ENCODE measurements at regions not wholly inside any gene's neighbourhood (a gene's known extent, or its start where the extent isn't known, plus 50 kb on each side); places are given as distances from the start of the nearest gene placed in this dataset.

DNA sequence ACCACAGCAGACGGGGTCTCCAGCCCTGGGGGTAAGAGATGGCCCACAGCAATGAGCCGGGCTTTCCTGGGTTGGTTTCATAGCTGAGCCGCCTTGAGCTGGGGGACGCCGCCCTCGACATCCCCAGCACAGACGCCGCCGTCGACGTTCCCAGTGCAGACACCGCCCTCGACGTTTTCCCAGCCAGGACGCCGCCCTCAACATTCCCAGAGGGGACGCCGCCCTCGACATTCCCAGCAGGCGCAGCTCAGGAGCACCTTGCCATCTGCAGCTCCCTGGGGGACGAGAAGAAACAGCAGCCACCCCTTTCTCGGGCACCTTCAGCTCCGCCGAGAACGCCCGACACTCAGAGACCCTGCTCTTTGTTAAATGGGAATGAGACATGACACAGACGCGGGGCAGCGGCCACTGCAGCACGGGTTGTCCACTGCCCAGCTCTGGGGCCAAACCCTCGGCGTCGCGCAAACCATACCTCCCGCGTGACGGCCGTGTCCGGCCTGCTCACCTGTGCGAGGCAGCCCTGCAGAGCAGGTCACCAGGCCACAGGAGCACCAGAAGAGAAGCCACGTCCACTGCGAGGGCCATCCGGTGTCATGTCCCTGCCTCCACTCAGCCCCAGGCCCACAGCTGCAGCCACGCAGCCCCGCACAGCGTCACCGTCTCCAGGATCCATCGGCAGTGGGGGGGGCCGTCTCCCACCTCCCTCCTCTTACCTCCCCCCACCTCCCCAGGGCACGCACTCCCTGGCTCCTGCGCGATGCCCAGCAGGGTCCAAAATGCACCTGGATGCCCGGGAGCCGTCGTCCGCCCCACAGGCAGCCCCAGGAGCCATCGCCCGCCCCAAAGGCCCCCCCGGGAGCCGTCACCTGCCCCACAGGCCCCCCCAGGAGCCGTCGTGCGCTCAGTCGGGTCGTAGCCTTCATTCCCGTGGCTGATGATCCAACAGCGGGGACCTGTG, 77.4 kb upstream of the GALNT9 start:
- no peak for DNase-seq

GRCh38 chr12:132405742-132406251, 76.4 kb upstream of the GALNT9 start:
- no peak for DNase-seq

GRCh38 chr12:132404951-132405741, 75.8 kb upstream of the GALNT9 start:
- DNase-seq: no peak

DNA sequence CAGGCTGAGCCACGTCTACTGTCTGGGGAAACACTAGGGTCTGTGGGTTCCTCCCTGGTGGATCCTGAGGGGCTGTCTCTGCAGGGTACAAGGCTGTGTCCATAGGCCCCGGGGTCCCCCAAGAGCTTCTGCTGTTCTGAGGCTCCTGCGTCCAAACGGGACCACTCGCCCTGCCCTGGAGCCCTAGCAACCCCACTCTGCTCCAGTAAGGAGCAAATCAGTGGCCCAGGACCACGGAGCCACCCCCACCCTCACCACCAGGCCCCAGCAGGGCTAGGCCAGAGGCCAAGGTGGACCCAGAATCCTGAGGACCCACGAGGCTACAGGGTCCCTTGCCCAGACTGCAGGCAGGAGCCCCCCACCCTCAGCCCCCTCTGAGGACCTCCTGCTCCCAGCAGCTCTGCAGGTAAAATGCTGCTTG, 75.1 kb upstream of the GALNT9 start:
- no peak for DNase-seq

DNA sequence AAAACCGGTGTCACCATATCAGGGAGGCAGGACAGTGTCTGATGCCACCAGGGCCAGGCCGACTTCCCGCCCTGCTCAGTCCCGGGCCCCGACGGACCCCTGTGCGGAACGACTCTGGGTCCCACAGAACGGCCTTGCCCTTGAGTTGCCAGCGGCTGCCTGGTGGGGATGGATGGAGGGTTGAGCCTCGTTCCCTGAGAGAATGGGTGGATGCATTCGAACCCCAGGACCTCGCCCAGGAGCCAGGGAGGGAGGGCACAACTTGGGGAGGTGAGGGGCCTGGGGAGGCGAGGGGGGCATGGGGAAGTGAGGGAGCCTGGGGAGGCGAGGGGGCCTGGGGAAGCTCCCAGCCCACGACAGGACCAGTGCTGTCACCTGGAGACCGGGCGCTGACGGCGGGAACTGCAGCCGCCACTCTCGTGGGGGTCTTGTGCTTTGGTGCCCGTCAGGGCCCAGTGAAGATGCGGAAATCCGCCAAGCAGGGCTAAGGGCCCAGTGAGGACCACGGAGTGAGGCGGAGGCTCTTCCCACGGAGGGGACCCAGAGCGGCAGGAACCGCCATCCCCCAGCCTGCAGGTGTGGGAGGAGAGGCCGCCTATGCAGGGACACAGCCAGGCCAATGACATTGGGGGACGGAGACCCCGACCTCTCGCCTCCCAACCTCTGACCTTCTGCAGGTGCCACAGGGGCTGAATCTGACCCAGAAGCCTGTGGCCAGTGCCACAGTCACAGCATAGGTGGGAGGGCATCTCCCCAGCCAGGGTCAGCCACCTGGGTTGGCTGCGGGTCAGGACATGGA, 74.4 kb upstream of the GALNT9 start:
- no peak for DNase-seq

DNA sequence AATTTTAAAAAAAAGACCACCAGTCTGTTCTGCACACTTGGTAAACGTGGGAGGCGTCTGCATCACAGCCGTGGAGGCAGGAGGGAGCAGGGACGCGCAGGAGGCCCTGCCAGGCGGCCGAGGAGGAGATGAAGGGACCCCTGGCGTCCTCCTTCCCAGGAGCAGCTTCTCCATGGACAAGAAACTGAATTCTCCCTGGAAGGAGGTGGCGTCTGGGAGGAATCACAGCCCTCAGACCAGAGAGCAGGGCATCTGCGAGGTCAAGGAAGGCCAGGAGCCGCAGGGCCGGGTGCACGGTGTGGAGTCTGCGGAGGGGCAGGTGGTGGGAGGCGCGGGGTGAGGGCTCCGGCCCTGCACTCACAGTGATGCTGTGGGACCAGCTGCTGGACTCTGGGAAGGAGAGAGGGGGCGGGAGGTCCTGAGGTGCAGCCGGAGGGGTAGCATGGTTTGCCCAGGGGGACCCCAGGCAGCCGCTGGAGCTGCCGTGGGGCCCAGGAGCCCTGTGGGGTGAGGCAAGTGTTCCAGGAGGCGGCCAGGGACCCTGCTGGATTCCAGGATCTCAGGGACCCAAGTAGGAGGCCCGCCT, 73.5 kb upstream of the GALNT9 start:
- DNase-seq: no peak

GRCh38 chr12:132401982-132402381, 72.6 kb upstream of the GALNT9 start:
- DNase-seq: no peak

GRCh38 chr12:132400011-132400641, 70.7 kb upstream of the GALNT9 start:
- DNase-seq: no peak

GRCh38 chr12:132399092-132400010, 70.0 kb upstream of the GALNT9 start:
- DNase-seq: no peak

GRCh38 chr12:132398386-132398991, 69.1 kb upstream of the GALNT9 start:
- DNase-seq: no peak

DNA sequence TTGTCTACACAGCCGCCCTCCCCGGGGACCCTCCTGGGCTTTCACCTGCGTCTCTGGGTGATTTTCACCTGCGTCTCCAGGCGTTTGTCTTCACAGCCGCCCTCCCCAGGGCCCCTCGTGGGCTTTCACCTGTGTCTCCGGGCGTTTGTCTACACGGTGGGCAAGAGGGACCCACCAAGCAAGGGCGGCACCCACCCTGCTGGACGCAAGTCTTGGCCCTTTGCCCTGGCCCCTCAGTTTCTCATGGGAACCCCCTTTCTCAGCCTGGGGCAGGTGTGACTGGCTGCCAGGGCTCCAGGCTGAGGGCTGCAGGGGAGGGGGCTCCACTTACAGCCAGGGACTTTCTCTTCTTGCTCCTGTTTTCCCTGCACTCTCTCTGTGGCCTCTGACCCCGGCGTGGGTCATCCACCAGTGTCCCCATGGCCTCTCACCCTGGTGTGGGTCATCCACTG, 68.6 kb upstream of the GALNT9 start:
- no peak for DNase-seq

GRCh38 chr12:132397152-132397933, 68.0 kb upstream of the GALNT9 start:
- DNase-seq: no peak

DNA sequence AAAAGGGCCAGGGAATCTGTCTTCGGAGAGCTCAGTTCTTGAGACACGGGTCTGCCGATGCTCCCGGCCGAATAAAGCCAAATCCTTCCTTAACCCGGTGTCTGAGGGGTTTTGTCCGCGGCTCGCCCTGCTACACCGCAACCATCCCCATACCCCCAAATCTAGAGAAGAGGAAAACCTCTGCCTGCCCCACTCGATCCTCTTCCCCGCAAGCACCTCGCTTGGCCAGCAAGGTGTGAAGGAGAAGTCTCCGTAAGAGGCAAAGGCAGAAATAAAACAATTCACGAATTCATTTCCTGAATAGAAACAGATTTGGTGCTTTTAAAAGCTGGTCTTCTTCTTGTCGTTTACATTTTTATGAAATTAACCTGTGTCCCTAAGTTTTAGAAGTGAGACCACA, 67.3 kb upstream of the GALNT9 start:
- DNase-seq: no peak

DNA sequence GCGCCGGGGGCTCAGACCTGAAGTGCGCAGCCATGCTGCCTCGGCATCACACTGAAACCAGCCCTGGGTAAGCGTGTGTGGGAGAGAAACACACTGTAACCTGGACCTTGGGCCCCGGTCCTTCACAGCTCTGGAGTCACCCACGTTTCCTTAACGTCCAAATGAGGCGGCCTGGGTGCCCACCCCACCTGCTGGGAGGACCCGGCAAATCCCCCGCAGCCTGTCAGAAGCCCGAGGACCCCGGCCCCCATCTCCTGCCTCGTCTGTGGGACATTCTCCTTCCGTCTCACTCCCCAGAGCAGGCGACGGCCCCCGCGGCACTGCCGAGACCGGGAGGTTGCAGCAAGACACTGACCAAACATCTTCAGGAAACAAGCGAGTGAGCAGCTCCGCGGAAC, 66.5 kb upstream of the GALNT9 start:
- DNase-seq: no peak

GRCh38 chr12:132395192-132395907, 66.0 kb upstream of the GALNT9 start:
- DNase-seq: no peak

GRCh38 chr12:132393991-132394949, 64.9 kb upstream of the GALNT9 start:
- no peak for DNase-seq

- no peak for DNase-seq
These were observed 63.9 kb upstream of the GALNT9 start for GRCh38 chr12:132393245-132393795.

Measured in activated CD8-positive, alpha-beta memory T cell treated with anti-CD3 and anti-CD28 coated beads, Interleukin-2, amount 50 U/mL, for 48 hours (primary cell).